T-helper 2 cell treated with Interferon-gamma antibody and Interleukin-4, amounts not matched to agents 5 μg/mL and 100 μg/mL, for 36 hours (primary cell): ENCODE measurements at regions not wholly inside any gene's neighbourhood (a gene's known extent, or its start where the extent isn't known, plus 50 kb on each side); places are given as distances from the start of the nearest gene placed in this dataset.

Source experiments
- DNase-seq: peaks from one replicate; pipeline ENCODE4 v3.0.0; 2021; ENCODE audit warnings: low spot score
- H3K27ac Mint-ChIP-seq: one replicate; pipeline ENCODE4 v1.8.0; 2021; ENCODE audit warnings: mild to moderate bottlenecking, mixed read lengths
- H3K27me3 Mint-ChIP-seq: one replicate; pipeline ENCODE4 v1.8.0; 2021; ENCODE audit warnings: low read depth, mixed read lengths
- H3K36me3 Mint-ChIP-seq: one replicate; pipeline ENCODE4 v1.8.0; 2021; ENCODE audit warnings: low read depth, mixed read lengths
- H3K4me1 Mint-ChIP-seq: one replicate; pipeline ENCODE4 v1.8.0; 2021; ENCODE audit warnings: low read depth, mixed read lengths
- H3K4me3 Mint-ChIP-seq: one replicate; pipeline ENCODE4 v1.8.0; 2022; ENCODE audit warnings: mild to moderate bottlenecking, moderate library complexity, mixed read lengths
- H3K9me3 Mint-ChIP-seq: one replicate; pipeline ENCODE4 v1.8.0; 2021; ENCODE audit warnings: mixed read lengths

DNA sequence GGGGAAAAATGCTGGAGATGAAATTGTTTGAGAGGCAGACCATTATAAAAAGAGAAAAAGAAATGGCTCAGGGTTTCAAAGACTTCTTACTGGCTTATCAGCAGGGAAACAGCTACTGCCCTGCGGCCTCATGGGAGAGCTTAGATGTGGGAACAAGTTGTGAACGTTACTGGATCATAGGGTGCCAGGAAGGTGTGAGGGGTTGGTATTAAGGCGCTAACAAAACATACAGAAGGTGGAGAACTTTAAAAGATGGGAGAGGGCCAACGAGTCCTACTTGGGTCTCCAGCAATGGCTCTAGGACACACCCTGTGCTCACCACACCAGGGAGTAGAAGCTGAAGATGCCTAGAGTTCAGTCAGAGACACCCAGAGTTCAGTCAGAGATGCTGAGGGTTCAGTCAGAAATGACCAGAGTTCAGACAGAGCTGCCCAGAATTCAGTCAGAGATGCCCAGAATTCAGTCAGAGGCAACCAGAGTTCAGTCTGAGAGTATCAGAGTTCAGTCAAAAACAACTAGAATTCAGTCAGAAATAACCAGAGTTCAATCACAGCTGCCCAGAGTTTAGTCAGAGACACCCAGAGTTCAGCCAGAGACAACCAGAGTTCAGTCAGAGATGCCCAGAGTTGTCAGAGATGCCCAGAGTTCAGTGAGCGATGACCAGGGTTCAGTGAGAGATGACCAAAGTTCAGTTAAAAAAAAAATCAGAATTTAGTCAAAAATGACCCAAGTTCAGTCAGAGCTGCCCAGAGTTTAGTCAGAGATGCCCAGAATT, 1103.6 kb downstream of the BCL11B start:
- Mint-ChIP-seq H3K9me3 (peaks cover 13% of the 10 kb centered on the region), H3K4me1 (peaks cover 63% of the 10 kb centered on the region), H3K27ac (peak overlapping the region; percentile 61), H3K36me3 (peaks cover 18% of the 10 kb centered on the region), H3K4me3 (no peak overlapping the region), H3K27me3 (no peaks in the 10 kb centered on the region)
- no peak for DNase-seq

- peak; percentile 57 for DNase-seq
- H3K36me3 Mint-ChIP-seq, result peaks cover 18% of the 10 kb centered on the region
- peak overlapping the region; percentile 61 for H3K27ac Mint-ChIP-seq
- H3K4me1 Mint-ChIP-seq, result peaks cover 66% of the 10 kb centered on the region
- H3K4me3 Mint-ChIP-seq, result no peak overlapping the region
- no peaks in the 10 kb centered on the region for H3K27me3 Mint-ChIP-seq
- H3K9me3 Mint-ChIP-seq, result peaks cover 13% of the 10 kb centered on the region
These were observed 1102.8 kb downstream of the BCL11B start for GRCh38 chr14:98169170-98169587.

DNA sequence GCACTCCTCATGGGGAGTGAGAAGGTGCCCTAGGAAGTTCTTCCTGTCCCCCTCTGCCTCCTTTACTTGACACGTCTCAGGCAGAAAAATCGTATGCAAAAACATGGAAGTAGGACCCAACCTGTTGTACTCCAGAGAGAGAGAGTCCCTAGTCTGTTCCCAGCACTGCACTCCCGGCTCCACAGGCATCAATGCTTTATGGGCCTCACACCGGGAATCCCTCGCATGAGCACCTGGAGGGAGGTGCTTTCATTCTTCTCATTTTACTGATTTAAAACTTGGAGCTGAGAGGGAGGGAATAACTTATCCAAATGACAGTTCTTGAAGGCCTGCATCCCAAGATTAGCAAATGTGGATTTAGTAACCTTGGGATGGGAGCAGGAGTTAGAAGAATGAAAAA, 1101.4 kb downstream of the BCL11B start:
- H3K4me3 Mint-ChIP-seq, result no peak overlapping the region
- H3K9me3 Mint-ChIP-seq, result peaks cover 13% of the 10 kb centered on the region
- DNase-seq, result no peak
- H3K4me1 Mint-ChIP-seq, result peaks cover 75% of the 10 kb centered on the region
- H3K27me3 Mint-ChIP-seq, result no peaks in the 10 kb centered on the region
- peak overlapping the region; percentile 35 for H3K27ac Mint-ChIP-seq
- peaks cover 18% of the 10 kb centered on the region for H3K36me3 Mint-ChIP-seq

DNA sequence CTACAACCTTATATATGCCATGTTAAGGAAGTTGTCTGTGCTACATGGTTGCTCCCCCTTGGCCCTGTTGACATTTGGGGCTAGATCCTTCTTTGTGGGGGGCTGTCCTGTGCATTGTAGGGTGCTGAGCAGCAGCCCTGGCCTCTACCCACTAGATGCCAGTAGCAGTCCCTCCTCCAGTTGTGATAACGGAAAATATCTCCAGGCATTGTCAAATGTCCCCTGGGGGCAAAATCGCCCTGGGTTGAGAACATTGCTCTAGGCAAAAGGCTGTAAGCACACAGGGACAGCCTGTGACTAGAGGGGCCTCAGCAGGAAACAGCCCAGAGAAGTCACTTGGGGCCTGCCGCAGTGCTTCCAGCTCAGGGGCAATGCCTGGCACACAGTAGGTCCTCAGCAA, 1100.3 kb downstream of the BCL11B start:
- H3K27me3 Mint-ChIP-seq, result no peaks in the 10 kb centered on the region
- peaks cover 86% of the 10 kb centered on the region for H3K4me1 Mint-ChIP-seq
- peaks cover 18% of the 10 kb centered on the region for H3K36me3 Mint-ChIP-seq
- no peak for DNase-seq
- H3K4me3 Mint-ChIP-seq, result no peak overlapping the region
- H3K9me3 Mint-ChIP-seq, result peaks cover 13% of the 10 kb centered on the region
- peak overlapping the region; percentile 3 for H3K27ac Mint-ChIP-seq

DNA sequence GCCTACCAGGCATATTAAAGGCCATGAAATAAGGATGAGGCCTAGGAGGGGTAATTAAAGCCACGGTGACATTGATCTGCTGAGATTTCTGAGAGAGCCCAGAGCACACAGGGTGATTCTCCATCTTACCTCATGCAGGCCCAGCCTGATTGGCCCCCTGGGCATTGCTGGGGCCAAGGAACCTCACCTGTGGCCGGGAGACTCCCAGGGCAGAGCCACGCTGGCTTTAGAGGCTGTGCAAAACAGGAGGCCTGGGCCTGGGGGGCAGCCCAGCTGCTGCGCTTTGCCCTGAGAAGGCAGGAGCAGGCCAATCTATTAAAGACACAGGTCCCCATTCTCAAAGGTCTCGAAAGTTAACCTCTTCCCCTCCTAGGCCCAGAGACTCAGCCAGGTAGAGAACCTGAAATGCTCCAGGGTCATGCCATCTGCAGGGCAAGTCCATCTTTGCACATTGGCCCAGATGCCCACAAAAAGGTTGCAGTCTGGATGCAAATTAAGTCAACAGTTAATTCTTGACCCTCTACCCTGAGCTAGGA, 1099.7 kb downstream of the BCL11B start:
- Mint-ChIP-seq H3K27ac (no peak overlapping the region), H3K4me1 (peaks cover 91% of the 10 kb centered on the region), H3K9me3 (peaks cover 13% of the 10 kb centered on the region), H3K4me3 (no peak overlapping the region), H3K27me3 (no peaks in the 10 kb centered on the region), H3K36me3 (peaks cover 18% of the 10 kb centered on the region)
- DNase-seq, result no peak

GRCh38 chr14:98173305-98173704, 1098.7 kb downstream of the BCL11B start:
- Mint-ChIP-seq H3K36me3 (peaks cover 15% of the 10 kb centered on the region), H3K4me1 (peaks cover 90% of the 10 kb centered on the region), H3K9me3 (peaks cover 10% of the 10 kb centered on the region), H3K27me3 (no peaks in the 10 kb centered on the region), H3K27ac (peak overlapping the region; percentile 84), H3K4me3 (peak overlapping the region; percentile 70)
- DNase-seq, result no peak

- Mint-ChIP-seq H3K4me1 (peaks cover 86% of the 10 kb centered on the region), H3K27ac (peak overlapping the region; percentile 84), H3K4me3 (peak overlapping the region; percentile 70), H3K36me3 (peaks cover 8% of the 10 kb centered on the region), H3K27me3 (no peaks in the 10 kb centered on the region), H3K9me3 (peaks cover 2% of the 10 kb centered on the region)
- DNase-seq, result peak; percentile 44
These were observed 1098.0 kb downstream of the BCL11B start for GRCh38 chr14:98174041-98174440.

DNA sequence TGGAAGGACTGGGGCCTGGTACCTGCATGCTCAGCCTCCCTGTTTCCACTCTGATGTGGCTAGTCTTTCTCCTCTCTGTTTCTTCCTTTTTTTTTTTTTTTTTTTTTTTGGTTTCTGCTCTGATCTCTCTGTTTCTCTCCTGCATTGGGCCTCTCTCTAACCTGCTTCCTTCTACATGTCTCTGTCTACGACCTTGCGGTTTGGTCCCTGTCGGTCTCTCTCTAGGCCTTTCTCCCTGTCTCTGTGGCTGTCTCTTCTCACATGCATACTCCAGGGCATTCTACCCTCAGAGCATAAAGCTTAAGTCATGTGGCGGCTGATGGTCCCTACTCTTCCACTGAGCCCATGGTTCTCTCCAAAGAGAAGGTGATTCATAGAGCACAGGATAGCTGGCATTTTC, 1096.6 kb downstream of the BCL11B start:
- Mint-ChIP-seq H3K27me3 (no peaks in the 10 kb centered on the region), H3K4me3 (peak overlapping the region; percentile 70), H3K9me3 (no peaks in the 10 kb centered on the region), H3K4me1 (peaks cover 83% of the 10 kb centered on the region), H3K27ac (peak overlapping the region; percentile 84), H3K36me3 (no peaks in the 10 kb centered on the region)
- DNase-seq, result no peak

DNA sequence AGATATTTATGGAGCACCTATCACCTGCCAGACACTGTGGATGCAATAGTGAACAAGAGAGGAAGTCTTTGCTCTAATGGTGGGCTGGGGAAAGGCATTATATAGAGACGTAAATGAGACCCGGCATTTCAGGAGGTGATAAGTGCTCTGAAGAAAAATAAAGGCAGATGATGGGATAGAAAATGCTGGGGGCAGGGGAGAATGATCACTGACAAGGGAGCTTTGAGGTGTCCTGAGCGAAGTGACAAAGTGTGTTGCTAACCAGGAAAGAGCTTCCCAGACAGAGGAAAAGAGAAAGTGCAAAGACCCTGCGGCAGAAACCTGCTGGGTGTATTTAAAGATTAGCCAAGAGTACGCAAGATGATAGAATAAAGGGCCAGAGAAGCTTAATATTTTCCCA, 1096.1 kb downstream of the BCL11B start:
- H3K36me3 Mint-ChIP-seq, result no peaks in the 10 kb centered on the region
- H3K9me3 Mint-ChIP-seq, result no peaks in the 10 kb centered on the region
- DNase-seq, result no peak
- H3K27me3 Mint-ChIP-seq, result no peaks in the 10 kb centered on the region
- H3K4me3 Mint-ChIP-seq, result peak overlapping the region; percentile 70
- H3K4me1 Mint-ChIP-seq, result peaks cover 83% of the 10 kb centered on the region
- H3K27ac Mint-ChIP-seq, result peak overlapping the region; percentile 84

DNA sequence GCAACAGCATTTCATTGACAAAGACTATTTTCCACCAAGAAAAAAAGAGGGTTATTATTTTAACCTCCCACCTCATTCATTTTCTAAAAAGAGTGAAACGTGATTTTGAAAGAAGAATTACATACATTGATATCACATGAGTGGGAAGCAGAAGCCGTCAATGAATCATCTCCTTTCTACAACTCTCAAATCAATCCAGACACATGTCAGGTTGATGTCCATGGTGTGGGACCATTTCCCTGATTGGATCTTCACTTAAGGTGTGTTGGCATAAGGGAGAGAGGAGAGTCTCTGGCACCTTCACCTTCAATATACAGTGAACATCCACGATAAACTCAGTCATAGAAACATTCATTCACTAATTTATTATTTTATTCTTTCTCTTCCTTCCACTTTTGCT, 1095.1 kb downstream of the BCL11B start:
- Mint-ChIP-seq H3K9me3 (no peaks in the 10 kb centered on the region), H3K36me3 (no peaks in the 10 kb centered on the region), H3K4me1 (peaks cover 82% of the 10 kb centered on the region), H3K27me3 (no peaks in the 10 kb centered on the region), H3K27ac (peak overlapping the region; percentile 84), H3K4me3 (peak overlapping the region; percentile 70)
- no peak for DNase-seq

- Mint-ChIP-seq H3K4me3 (peak overlapping the region; percentile 58), H3K4me1 (peaks cover 82% of the 10 kb centered on the region), H3K9me3 (no peaks in the 10 kb centered on the region), H3K27me3 (no peaks in the 10 kb centered on the region), H3K36me3 (no peaks in the 10 kb centered on the region), H3K27ac (peak overlapping the region; percentile 84)
- DNase-seq, result peak; percentile 83
These were observed 1094.4 kb downstream of the BCL11B start for GRCh38 chr14:98177551-98177950.

DNA sequence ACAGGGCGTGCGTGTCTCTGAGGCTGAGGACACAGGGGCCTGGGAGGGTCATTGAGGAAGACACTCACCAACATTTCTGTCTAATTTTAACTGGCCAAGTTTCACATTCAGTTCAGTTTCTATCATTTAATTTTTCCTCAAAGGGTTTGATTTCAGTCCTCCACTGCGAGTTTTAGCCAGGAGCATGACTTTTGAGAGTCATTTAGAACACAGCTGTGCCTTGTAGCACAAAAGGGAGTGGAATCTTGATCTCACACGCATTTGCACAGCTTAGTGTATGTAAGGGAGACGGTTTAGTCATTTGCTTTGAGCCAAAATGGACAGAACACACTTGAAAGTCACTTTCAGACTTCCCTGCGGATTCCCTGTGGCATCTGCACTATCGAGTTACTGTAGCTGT, 1090.8 kb downstream of the BCL11B start:
- Mint-ChIP-seq H3K36me3 (peaks cover 2% of the 10 kb centered on the region), H3K27me3 (no peaks in the 10 kb centered on the region), H3K4me3 (no peak overlapping the region), H3K27ac (peak overlapping the region; percentile 24), H3K4me1 (peaks cover 81% of the 10 kb centered on the region), H3K9me3 (no peaks in the 10 kb centered on the region)
- DNase-seq, result no peak

DNA sequence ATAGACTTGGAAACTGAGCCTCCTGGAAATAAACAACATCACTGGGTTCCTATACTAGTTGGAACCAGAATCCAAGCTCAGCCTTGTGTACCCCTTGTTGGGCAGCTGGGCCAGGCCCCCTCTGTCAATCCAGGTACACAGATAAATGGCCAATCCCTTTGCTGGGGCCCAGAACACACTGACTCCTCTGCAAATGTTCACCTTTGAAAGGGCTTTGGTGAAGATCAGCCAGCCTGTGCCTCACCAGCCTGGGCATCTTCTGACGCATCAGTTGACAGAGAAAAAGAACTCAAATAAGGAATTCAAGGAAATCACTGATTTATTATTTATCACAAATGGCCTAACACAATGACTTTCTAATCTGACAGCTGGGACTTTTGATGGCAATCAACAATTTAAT, 1090.2 kb downstream of the BCL11B start:
- Mint-ChIP-seq H3K4me1 (peaks cover 80% of the 10 kb centered on the region), H3K27me3 (no peaks in the 10 kb centered on the region), H3K4me3 (no peak overlapping the region), H3K27ac (no peak overlapping the region), H3K36me3 (peaks cover 2% of the 10 kb centered on the region), H3K9me3 (no peaks in the 10 kb centered on the region)
- DNase-seq, result no peak

DNA sequence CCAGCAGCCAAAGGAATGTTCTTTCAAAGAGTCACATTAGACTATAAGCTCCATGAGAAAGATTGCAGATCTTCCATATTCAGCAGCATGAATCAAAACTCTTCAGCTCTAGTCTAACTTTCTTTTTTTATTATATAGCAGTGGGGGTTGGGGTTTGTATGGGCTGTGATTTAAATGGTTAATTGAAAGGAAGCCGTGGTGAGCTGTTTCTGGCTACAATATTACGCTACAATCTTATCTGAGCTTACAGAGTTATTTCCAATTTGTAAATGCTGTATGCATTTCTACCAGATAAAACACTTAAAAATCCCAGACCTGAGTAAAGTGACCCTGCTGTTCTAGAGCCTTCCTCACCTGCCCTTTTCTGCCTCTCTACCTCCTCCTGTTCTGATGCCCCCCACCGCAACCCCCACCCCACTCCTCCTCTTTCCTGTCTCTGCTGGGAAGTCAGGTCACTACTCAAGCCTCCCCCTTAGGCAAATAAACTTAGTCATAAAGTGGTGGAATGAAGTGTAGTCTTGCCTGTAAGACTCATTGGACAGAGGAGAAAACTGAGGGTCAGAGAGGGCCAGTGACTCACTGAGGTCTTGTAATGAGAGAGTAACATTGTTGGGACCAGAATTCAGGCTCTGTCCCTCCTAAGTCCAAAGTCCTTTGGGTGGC, 1089.5 kb downstream of the BCL11B start:
- DNase-seq, result peak; percentile 65
- Mint-ChIP-seq H3K4me1 (peaks cover 80% of the 10 kb centered on the region), H3K27me3 (no peaks in the 10 kb centered on the region), H3K4me3 (peak overlapping the region; percentile 54), H3K36me3 (peaks cover 2% of the 10 kb centered on the region), H3K9me3 (no peaks in the 10 kb centered on the region), H3K27ac (peak overlapping the region; percentile 92)
